ENCODE measurements at regions not wholly inside any gene's neighbourhood (a gene's known extent, or its start where the extent isn't known, plus 50 kb on each side); places are given as distances from the start of the nearest gene placed in this dataset.

- TF ChIP-seq EP300 (IDR thresholded peaks at IDR 0.05): no peak
- no peak for TF ChIP-seq CTCF (IDR thresholded peaks at IDR 0.05)
- no peak for TF ChIP-seq POLR2A (IDR thresholded peaks at IDR 0.05)
- H3K4me1 ChIP-seq (ENCODE audit: insufficient read depth): no peaks in the 10 kb centered on the region
- 16 to 21% (median 20%) methylated on average over 4 of the region's 4 CpGs for WGBS, 3 donors
- no peak overlapping the region for H3K4me3 ChIP-seq
- intact Hi-C loops (cut with DNase I): no loop called here
- no peak overlapping the region for H3K27ac ChIP-seq
- H3K9me3 ChIP-seq: no peaks in the 10 kb centered on the region
- no peak for DNase-seq
- H3K36me3 ChIP-seq: no peaks in the 10 kb centered on the region
- no peaks in the 10 kb centered on the region for H3K27me3 ChIP-seq
Observed at GRCh38 chr16:48831076-48831722, 221.2 kb upstream of the N4BP1 start.

DNA sequence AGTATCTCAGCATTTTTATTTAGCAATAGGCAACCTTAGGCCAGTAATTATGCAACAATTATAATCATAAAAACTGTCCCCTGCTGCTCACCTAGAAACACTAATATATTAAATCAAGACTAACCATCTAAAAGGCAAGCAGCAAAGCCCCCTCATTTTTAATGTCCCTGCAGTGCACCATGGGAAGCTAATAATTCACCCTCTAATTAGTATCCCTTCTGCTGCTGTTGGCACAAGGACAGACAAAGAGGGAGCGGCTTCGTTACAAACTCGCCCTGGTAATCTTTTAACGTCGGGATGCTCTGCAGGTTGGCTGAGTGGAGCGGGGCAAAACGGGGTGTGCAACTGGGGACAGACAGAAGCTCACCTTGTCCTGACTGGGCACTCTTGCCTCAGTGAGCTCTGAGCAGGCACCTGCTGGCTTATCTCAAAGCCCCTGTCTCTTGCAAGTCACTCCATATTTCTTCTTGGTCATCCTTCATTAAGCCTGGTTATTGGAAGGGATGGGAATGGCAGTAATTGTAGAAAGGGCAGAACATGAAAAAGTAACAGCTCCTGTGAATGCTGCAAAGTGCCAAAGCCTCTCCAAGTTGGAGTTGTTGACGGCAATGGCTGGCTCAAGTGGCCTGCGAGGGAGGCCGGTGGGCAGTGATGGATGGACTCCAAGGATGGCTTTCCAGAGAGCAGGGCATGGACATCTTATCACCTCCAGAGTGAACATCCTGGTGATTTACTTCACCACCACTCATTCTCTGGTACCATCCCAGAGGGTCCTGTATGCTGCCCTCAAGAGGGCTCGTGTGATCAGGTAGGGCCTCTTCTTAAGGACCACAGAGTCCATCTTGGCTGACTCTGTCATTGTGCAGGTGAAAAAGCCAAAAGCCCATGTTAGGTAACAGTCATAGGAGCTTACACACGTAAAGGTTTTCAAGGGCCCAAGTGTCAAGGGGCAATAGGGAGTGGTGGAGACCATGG, 219.6 kb upstream of the N4BP1 start:
- Histone ChIP-seq H3K9me3 (no peaks in the 10 kb centered on the region), H3K4me1 (ENCODE audit: insufficient read depth) (no peaks in the 10 kb centered on the region), H3K36me3 (no peaks in the 10 kb centered on the region), H3K27me3 (no peaks in the 10 kb centered on the region), H3K27ac (no peak overlapping the region), H3K4me3 (no peak overlapping the region)
- 51 to 72% (median 53%) methylated on average over 12 of the region's 12 CpGs for WGBS, 3 donors
- DNase-seq: no peak
- intact Hi-C loops (cut with DNase I): no loop called here
- TF ChIP-seq CTCF (IDR thresholded peaks at IDR 0.05) (no peak), POLR2A (IDR thresholded peaks at IDR 0.05) (no peak), EP300 (IDR thresholded peaks at IDR 0.05) (no peak)

GRCh38 chr16:48824271-48824670, 214.3 kb upstream of the N4BP1 start:
- WGBS, 3 donors: 42 to 63% (median 43%) methylated on average over 2 of the region's 2 CpGs
- TF ChIP-seq POLR2A (IDR thresholded peaks at IDR 0.05) (no peak), EP300 (IDR thresholded peaks at IDR 0.05) (no peak), CTCF (IDR thresholded peaks at IDR 0.05) (no peak)
- Histone ChIP-seq H3K27me3 (no peaks in the 10 kb centered on the region), H3K4me3 (no peak overlapping the region), H3K4me1 (ENCODE audit: insufficient read depth) (no peaks in the 10 kb centered on the region), H3K36me3 (no peaks in the 10 kb centered on the region), H3K9me3 (no peaks in the 10 kb centered on the region), H3K27ac (no peak overlapping the region)
- intact Hi-C loops (cut with DNase I): no loop called here
- no peak for DNase-seq

DNA sequence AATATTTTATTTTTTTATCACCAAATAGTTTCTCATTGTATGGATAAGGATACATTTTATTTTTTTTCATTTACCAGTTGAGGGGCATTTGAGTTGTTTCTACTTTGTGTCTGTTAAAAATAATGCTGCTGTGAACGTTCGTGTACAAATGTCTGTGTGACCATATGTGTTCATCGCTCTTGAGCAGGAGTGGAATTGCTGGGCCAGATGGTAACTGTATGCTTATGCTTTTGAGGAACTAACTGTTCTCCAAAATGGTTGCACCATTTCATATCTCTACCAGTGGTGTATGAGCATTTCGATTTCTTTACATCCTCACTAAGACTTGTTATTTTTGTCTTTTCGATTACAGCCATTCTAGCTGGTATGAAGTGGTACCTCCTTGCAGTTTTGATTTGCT, 212.5 kb upstream of the N4BP1 start:
- WGBS, 3 donors: 90 to 92% (median 91%) methylated on average over 5 of the region's 5 CpGs
- intact Hi-C loops (cut with DNase I): no loop called here
- TF ChIP-seq CTCF (IDR thresholded peaks at IDR 0.05) (no peak), POLR2A (IDR thresholded peaks at IDR 0.05) (no peak), EP300 (IDR thresholded peaks at IDR 0.05) (no peak)

More for the DNA sequence above, 212.5 kb upstream of the N4BP1 start:
- no peak for DNase-seq
- Histone ChIP-seq H3K36me3 (no peaks in the 10 kb centered on the region), H3K27ac (no peak overlapping the region), H3K4me3 (no peak overlapping the region), H3K9me3 (no peaks in the 10 kb centered on the region), H3K27me3 (no peaks in the 10 kb centered on the region), H3K4me1 (ENCODE audit: insufficient read depth) (no peaks in the 10 kb centered on the region)

Data from ovary (tissue), 7 donors.